GM12865 (cell line): ENCODE measurements at regions not wholly inside any gene's neighbourhood (a gene's known extent, or its start where the extent isn't known, plus 50 kb on each side); places are given as distances from the start of the nearest gene placed in this dataset.

Experiments
- DNase-seq: peaks from one replicate; pipeline ENCODE4 v3.0.0; 2010; ENCODE audit warnings: low read depth
- H3K4me3 ChIP-seq: 2 replicates; pipeline ENCODE4 v1.5.1; 2011; ENCODE audit warnings: mild to moderate bottlenecking, low read depth, low read length, control low read depth
- CTCF ChIP-seq: IDR thresholded peaks from 2 replicates; pipeline ENCODE4 v1.5.1; 2011; ENCODE audit warnings: low read length, control low read depth, low read depth, inconsistent platforms; ENCODE audit not compliant: insufficient read depth; ENCODE audit errors: missing control alignments

DNA sequence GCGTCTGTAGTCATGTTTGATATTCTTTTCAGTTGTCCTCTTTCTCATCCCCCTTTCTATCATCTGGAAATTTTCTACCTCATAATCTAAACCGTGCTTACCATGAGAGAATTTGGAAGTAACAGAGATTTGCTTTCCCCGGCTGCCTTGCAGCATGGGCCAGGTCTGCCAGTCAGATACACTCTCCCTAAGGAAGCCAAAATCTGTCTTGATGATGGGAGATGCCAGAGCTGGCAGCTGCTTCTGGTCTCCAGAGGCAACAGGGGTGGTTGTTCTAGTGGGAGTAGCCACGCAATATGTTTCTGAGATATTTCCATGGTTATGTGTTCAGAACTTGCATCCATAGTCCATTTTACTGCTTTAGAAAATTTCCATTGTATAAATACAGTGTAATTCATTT is 218.9 kb upstream of the RORA start:
- no peak for DNase-seq
- no peak overlapping the region for H3K4me3 ChIP-seq
- TF ChIP-seq CTCF, result no peak

DNA sequence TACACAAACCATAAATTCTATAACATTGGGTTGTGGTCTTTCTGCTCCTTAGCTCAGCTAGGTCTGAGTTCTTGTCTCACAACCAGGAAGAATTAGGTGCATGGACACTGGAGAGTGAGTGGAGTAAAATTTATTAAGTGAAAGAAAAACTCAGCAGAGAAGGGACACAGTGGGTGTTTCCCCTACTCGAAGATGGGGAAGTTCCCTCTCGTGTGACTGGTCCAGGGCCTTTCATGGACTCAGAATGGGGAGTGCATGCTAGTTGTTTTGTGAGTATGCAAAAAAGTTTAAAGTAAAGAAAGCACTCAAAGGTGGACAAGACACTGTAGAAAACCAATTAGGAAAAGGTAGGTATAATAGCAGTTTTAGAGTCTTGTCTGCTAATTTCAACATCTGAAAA is 215.5 kb upstream of the RORA start:
- H3K4me3 ChIP-seq, result no peak overlapping the region
- DNase-seq, result peak; percentile 9
- no peak for TF ChIP-seq CTCF

- no peak for DNase-seq
- H3K4me3 ChIP-seq, result no peak overlapping the region
- TF ChIP-seq CTCF, result no peak
Observed at GRCh38 chr15:61442821-61443220, 213.7 kb upstream of the RORA start.

DNA sequence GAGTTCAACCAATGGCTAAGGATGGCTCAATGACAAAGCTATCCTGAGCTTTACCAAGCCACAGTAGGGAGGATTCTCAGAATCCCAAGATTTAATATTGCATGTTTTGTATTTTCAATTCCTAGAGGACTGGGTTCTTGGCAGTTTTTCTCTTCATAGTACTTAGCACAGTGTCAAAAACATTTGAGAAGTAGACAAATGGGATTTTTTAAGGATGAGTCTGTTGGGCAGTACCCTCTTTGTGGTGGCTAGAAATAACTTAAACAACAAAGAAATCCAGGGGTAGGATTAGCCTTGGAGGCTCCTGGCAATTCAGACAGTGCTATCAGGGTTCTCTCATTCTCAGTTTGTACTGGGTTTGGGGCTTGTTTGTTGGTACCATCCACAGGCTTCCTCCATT is 212.8 kb upstream of the RORA start:
- H3K4me3 ChIP-seq, result no peak overlapping the region
- TF ChIP-seq CTCF, result no peak
- no peak for DNase-seq

GRCh38 chr15:61426466-61426865 is 197.4 kb upstream of the RORA start:
- TF ChIP-seq CTCF, result no peak
- DNase-seq, result no peak
- H3K4me3 ChIP-seq, result no peak overlapping the region

DNA sequence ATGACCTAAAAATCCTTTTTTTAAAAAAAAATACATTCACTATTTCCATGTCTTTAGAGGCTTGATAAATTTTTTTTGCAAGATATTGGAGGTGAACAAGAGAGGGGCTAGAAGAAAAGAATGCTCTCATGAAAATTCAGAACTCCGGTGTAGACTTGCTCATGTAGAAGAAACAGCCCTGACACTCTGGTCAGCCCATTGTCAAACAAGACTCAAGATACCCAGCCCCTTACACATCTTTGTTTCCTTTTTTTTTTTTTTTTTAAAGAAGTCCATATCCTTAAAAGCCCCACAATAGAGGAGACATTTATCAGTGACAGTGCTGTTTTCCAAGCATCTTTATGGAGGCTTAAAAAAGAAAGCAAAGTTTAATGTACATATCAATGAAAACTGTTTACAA is 196.8 kb upstream of the RORA start:
- no peak for DNase-seq
- TF ChIP-seq CTCF, result no peak
- no peak overlapping the region for H3K4me3 ChIP-seq

GRCh38 chr15:61422773-61423172 is 193.7 kb upstream of the RORA start:
- TF ChIP-seq CTCF, result no peak
- H3K4me3 ChIP-seq, result no peak overlapping the region
- no peak for DNase-seq
